NCI-H1436 (cell line): ENCODE measurements at regions not wholly inside any gene's neighbourhood (a gene's known extent, or its start where the extent isn't known, plus 50 kb on each side); places are given as distances from the start of the nearest gene placed in this dataset.
"Not testable (repeated sequence)": the region's sequence is repeated elsewhere in the genome, so short reads cannot be mapped to it uniquely, and the experiment has no call there.

Experiments used
- DNase-seq: peaks from one replicate; lab custom pipeline; 2025; lab: John Stamatoyannopoulos, UW

- no peak for DNase-seq
These were observed 724.6 kb upstream of the NRP1 start for GRCh38 chr10:34058845-34059614.

GRCh38 chr10:34055410-34055985 lies 721.0 kb upstream of the NRP1 start:
- not testable (repeated sequence) for DNase-seq

GRCh38 chr10:34049887-34050286 lies 715.4 kb upstream of the NRP1 start:
- no peak for DNase-seq

GRCh38 chr10:34049469-34049868 lies 715.0 kb upstream of the NRP1 start:
- no peak for DNase-seq

- DNase-seq = no peak
These were observed 712.9 kb upstream of the NRP1 start for GRCh38 chr10:34047389-34047788.

GRCh38 chr10:34046506-34047034 lies 712.1 kb upstream of the NRP1 start:
- no peak for DNase-seq

- DNase-seq = no peak
These were observed 711.2 kb upstream of the NRP1 start for GRCh38 chr10:34045571-34046190.

GRCh38 chr10:34041871-34042270 lies 707.4 kb upstream of the NRP1 start:
- no peak for DNase-seq

GRCh38 chr10:34037499-34037898 lies 703.0 kb upstream of the NRP1 start:
- DNase-seq = no peak

GRCh38 chr10:34035241-34035790 lies 700.8 kb upstream of the NRP1 start:
- not testable (repeated sequence) for DNase-seq

GRCh38 chr10:34033078-34033477 lies 698.6 kb upstream of the NRP1 start:
- no peak for DNase-seq

- no peak for DNase-seq
These were observed 698.1 kb upstream of the NRP1 start for GRCh38 chr10:34032564-34032963.

GRCh38 chr10:34031400-34031799 lies 696.9 kb upstream of the NRP1 start:
- DNase-seq = no peak

GRCh38 chr10:34029455-34029854 lies 695.0 kb upstream of the NRP1 start:
- no peak for DNase-seq

GRCh38 chr10:34028936-34029335 lies 694.5 kb upstream of the NRP1 start:
- DNase-seq = no peak

- no peak for DNase-seq
These were observed 690.4 kb upstream of the NRP1 start for GRCh38 chr10:34024693-34025425.

GRCh38 chr10:34024282-34024681 lies 689.8 kb upstream of the NRP1 start:
- no peak for DNase-seq

GRCh38 chr10:34022195-34022594 lies 687.7 kb upstream of the NRP1 start:
- no peak for DNase-seq

GRCh38 chr10:34018784-34019183 lies 684.3 kb upstream of the NRP1 start:
- no peak for DNase-seq

GRCh38 chr10:34018129-34018528 lies 683.7 kb upstream of the NRP1 start:
- no peak for DNase-seq

- no peak for DNase-seq
These were observed 682.8 kb upstream of the NRP1 start for GRCh38 chr10:34017281-34017680.

GRCh38 chr10:34016576-34016975 lies 682.1 kb upstream of the NRP1 start:
- DNase-seq = no peak
